Activated CD8-positive, alpha-beta T cell treated with anti-CD3 and anti-CD28 coated beads for 36 hours (primary cell): ENCODE measurements at regions not wholly inside any gene's neighbourhood (a gene's known extent, or its start where the extent isn't known, plus 50 kb on each side); places are given as distances from the start of the nearest gene placed in this dataset.

Source experiments
- ATAC-seq: fragments of 200-7000 bp; cut with Tn5 transposase; one replicate; pipeline ENCODE4 v1.10.0; 2021; ENCODE audit warnings: mild to moderate bottlenecking, moderate library complexity
- CTCF ChIA-PET: fragments of 350-600 bp; sonication (Branson Sonifier 250); formaldehyde crosslinking; loops from one replicate; lab custom pipeline; 2021; ENCODE audit warnings: antibody characterized with exemption; lab: Charles Lee
- POLR2A ChIA-PET: fragments of 350-600 bp; sonication (Branson Sonifier 250); formaldehyde crosslinking; loops from one replicate; lab custom pipeline; 2021; ENCODE audit warnings: antibody characterized with exemption; lab: Charles Lee
- DNase-seq: peaks from one replicate; pipeline ENCODE4 v3.0.0-alpha.2; 2020
- H3K27ac Mint-ChIP-seq: one replicate; pipeline ENCODE4 v1.8.0; 2021; ENCODE audit warnings: mild to moderate bottlenecking, mixed read lengths
- H3K27me3 Mint-ChIP-seq: one replicate; pipeline ENCODE4 v1.8.0; 2021; ENCODE audit warnings: mixed read lengths
- H3K36me3 Mint-ChIP-seq: one replicate; pipeline ENCODE4 v1.8.0; 2021; ENCODE audit warnings: low read depth, mixed read lengths
- H3K4me1 Mint-ChIP-seq: one replicate; pipeline ENCODE4 v1.8.0; 2021; ENCODE audit warnings: low read depth, mixed read lengths
- H3K4me3 Mint-ChIP-seq: one replicate; pipeline ENCODE4 v1.8.0; 2021; ENCODE audit warnings: mild to moderate bottlenecking, moderate library complexity, mixed read lengths
- H3K9me3 Mint-ChIP-seq: one replicate; pipeline ENCODE4 v1.8.0; 2021; ENCODE audit warnings: mixed read lengths
- intact Hi-C: fragments of 100-400 bp; cut with micrococcal nuclease; formaldehyde crosslinking; loops from one replicate; pipeline ENCODE4 v1.10.0; 2022
- TF ChIP-seq, protein P1 (sequence below): fragments of 200-600 bp; IDR thresholded peaks from one replicate; pipeline ENCODE4 v1.8.0; 2022; ENCODE audit warnings: antibody characterized with exemption, mild to moderate bottlenecking

DNA sequence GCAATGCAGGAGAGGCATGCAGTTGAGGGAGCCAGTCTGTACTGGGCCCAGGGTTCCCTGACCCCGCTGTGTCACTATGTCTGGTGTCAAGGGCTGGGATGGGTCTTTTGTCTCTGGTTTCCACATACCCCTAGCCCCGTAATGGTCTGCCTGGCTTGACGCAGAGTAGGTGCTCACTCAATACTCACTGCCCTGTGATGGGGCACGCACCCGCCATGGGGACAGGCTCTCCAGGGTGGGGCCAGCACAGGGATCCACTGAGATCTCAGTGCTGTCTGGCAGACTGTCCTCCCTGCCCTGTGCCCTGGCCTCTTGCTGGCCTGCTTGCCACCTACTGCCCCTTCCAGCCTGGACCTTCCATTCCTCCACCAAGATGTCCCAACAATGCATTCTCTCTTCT lies 101.7 kb upstream of the CD82 start:
- TF ChIP-seq, protein P1, sequence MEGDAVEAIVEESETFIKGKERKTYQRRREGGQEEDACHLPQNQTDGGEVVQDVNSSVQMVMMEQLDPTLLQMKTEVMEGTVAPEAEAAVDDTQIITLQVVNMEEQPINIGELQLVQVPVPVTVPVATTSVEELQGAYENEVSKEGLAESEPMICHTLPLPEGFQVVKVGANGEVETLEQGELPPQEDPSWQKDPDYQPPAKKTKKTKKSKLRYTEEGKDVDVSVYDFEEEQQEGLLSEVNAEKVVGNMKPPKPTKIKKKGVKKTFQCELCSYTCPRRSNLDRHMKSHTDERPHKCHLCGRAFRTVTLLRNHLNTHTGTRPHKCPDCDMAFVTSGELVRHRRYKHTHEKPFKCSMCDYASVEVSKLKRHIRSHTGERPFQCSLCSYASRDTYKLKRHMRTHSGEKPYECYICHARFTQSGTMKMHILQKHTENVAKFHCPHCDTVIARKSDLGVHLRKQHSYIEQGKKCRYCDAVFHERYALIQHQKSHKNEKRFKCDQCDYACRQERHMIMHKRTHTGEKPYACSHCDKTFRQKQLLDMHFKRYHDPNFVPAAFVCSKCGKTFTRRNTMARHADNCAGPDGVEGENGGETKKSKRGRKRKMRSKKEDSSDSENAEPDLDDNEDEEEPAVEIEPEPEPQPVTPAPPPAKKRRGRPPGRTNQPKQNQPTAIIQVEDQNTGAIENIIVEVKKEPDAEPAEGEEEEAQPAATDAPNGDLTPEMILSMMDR = no peak
- Mint-ChIP-seq H3K4me3 (no peak overlapping the region), H3K27me3 (peaks cover 4% of the 10 kb centered on the region), H3K4me1 (no peaks in the 10 kb centered on the region), H3K36me3 (no peaks in the 10 kb centered on the region), H3K9me3 (peaks cover 5% of the 10 kb centered on the region), H3K27ac (no peak overlapping the region)
- intact Hi-C loops = no loop called here
- DNase-seq (no peak), ATAC-seq (no peak)
- POLR2A ChIA-PET = no interaction called here
- CTCF ChIA-PET = no interaction called here

- ATAC-seq = no peak
- CTCF ChIA-PET = no interaction called here
- no peak overlapping the region for H3K27ac Mint-ChIP-seq
- peaks cover 5% of the 10 kb centered on the region for H3K9me3 Mint-ChIP-seq
- intact Hi-C loops = no loop called here
- H3K4me3 Mint-ChIP-seq = no peak overlapping the region
- TF ChIP-seq, protein P1 = no peak
- no peaks in the 10 kb centered on the region for H3K36me3 Mint-ChIP-seq
- peaks cover 6% of the 10 kb centered on the region for H3K27me3 Mint-ChIP-seq
- DNase-seq = no peak
- POLR2A ChIA-PET = no interaction called here
- no peaks in the 10 kb centered on the region for H3K4me1 Mint-ChIP-seq
Observed at GRCh38 chr11:44464741-44465140, 100.7 kb upstream of the CD82 start.

GRCh38 chr11:44466531-44467205 lies 98.8 kb upstream of the CD82 start:
- ATAC-seq = no peak
- H3K4me1 Mint-ChIP-seq = no peaks in the 10 kb centered on the region
- H3K36me3 Mint-ChIP-seq = no peaks in the 10 kb centered on the region
- no peak for DNase-seq
- no peak overlapping the region for H3K27ac Mint-ChIP-seq
- no peak overlapping the region for H3K4me3 Mint-ChIP-seq
- TF ChIP-seq, protein P1 = no peak
- intact Hi-C loops = no loop called here
- CTCF ChIA-PET = no interaction called here
- POLR2A ChIA-PET = no interaction called here
- H3K27me3 Mint-ChIP-seq = peaks cover 9% of the 10 kb centered on the region
- H3K9me3 Mint-ChIP-seq = peaks cover 5% of the 10 kb centered on the region

DNA sequence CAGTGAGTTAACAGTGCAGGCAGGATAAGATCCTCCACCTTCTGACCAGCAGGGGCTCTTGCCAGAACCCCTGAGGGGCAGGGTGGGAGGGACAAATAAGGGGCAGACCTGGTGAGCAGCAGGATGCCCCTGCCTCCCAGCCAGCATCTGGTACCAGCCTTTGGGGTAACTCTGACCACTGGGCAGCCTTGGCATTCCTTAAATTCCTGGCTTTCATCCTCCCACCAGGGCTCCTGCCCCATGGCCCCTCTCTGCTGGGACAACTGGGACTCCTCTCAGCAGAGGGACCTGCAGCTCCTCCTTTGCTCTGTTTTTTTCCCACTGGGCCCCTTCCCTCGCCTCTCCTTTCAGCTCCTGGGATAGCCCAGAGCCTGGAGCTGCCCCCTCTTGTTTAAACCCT lies 98.0 kb upstream of the CD82 start:
- Mint-ChIP-seq H3K27ac (no peak overlapping the region), H3K36me3 (no peaks in the 10 kb centered on the region), H3K27me3 (peaks cover 9% of the 10 kb centered on the region), H3K4me1 (no peaks in the 10 kb centered on the region), H3K9me3 (peaks cover 5% of the 10 kb centered on the region), H3K4me3 (no peak overlapping the region)
- ATAC-seq (no peak), DNase-seq (no peak)
- TF ChIP-seq, protein P1 = no peak
- POLR2A ChIA-PET = no interaction called here
- intact Hi-C loops = no loop called here
- CTCF ChIA-PET = no interaction called here

GRCh38 chr11:44467931-44468330 lies 97.5 kb upstream of the CD82 start:
- peaks cover 5% of the 10 kb centered on the region for H3K9me3 Mint-ChIP-seq
- peaks cover 9% of the 10 kb centered on the region for H3K27me3 Mint-ChIP-seq
- ATAC-seq (no peak), DNase-seq (no peak)
- H3K27ac Mint-ChIP-seq = no peak overlapping the region
- POLR2A ChIA-PET = interaction anchor here (1.2 kb wide), 1 partner anchor 12 kb away, joined by 3 read pairs; no protein-coding TSS in a partner anchor
- intact Hi-C loops = no loop called here
- H3K4me3 Mint-ChIP-seq = no peak overlapping the region
- no peaks in the 10 kb centered on the region for H3K4me1 Mint-ChIP-seq
- H3K36me3 Mint-ChIP-seq = no peaks in the 10 kb centered on the region
- TF ChIP-seq, protein P1 = no peak
- CTCF ChIA-PET = no interaction called here
